Kidney epithelial cell (primary cell): ENCODE measurements at regions not wholly inside any gene's neighbourhood (a gene's known extent, or its start where the extent isn't known, plus 50 kb on each side); places are given as distances from the start of the nearest gene placed in this dataset.

Source experiments
- DNase-seq: peaks from one replicate; pipeline ENCODE4 v3.0.0-alpha.2; 2010; ENCODE audit warnings: low read depth
- H3K27me3 ChIP-seq: 2 replicates; pipeline ENCODE4 v1.6.0; 2011; ENCODE audit warnings: low read length; ENCODE audit not compliant: control insufficient read depth, insufficient read depth
- H3K36me3 ChIP-seq: 2 replicates; pipeline ENCODE4 v1.5.1; 2011; ENCODE audit warnings: low read length; ENCODE audit not compliant: control insufficient read depth, insufficient read depth
- H3K4me3 ChIP-seq: 2 replicates; pipeline ENCODE4 v1.5.1; 2011; ENCODE audit warnings: low read depth, mild to moderate bottlenecking, control low read depth, low read length
- CTCF ChIP-seq: IDR thresholded peaks from 2 replicates; pipeline ENCODE4 v1.5.1; 2011; ENCODE audit warnings: mild to moderate bottlenecking, moderate library complexity, low read length, control low read depth, inconsistent platforms; ENCODE audit not compliant: insufficient read depth, poor library complexity, severe bottlenecking

- Histone ChIP-seq H3K36me3 (no peaks in the 10 kb centered on the region), H3K27me3 (no peaks in the 10 kb centered on the region), H3K4me3 (no peak overlapping the region)
- no peak for DNase-seq
- TF ChIP-seq CTCF, result no peak
Observed at GRCh38 chr2:239540174-239540573, 139.4 kb upstream of the HDAC4 start.

- H3K36me3 ChIP-seq, result no peaks in the 10 kb centered on the region
- no peak for DNase-seq
- TF ChIP-seq CTCF, result no peak
- no peaks in the 10 kb centered on the region for H3K27me3 ChIP-seq
- no peak overlapping the region for H3K4me3 ChIP-seq
Observed at GRCh38 chr2:239539776-239540100, 138.9 kb upstream of the HDAC4 start.

- no peak overlapping the region for H3K4me3 ChIP-seq
- TF ChIP-seq CTCF, result no peak
- no peaks in the 10 kb centered on the region for H3K27me3 ChIP-seq
- no peaks in the 10 kb centered on the region for H3K36me3 ChIP-seq
- DNase-seq, result no peak
Observed at GRCh38 chr2:239539083-239539775, 138.4 kb upstream of the HDAC4 start.

- no peaks in the 10 kb centered on the region for H3K36me3 ChIP-seq
- H3K27me3 ChIP-seq, result no peaks in the 10 kb centered on the region
- TF ChIP-seq CTCF, result no peak
- no peak for DNase-seq
- no peak overlapping the region for H3K4me3 ChIP-seq
Observed at GRCh38 chr2:239538357-239539052, 137.7 kb upstream of the HDAC4 start.

- Histone ChIP-seq H3K36me3 (no peaks in the 10 kb centered on the region), H3K27me3 (no peaks in the 10 kb centered on the region), H3K4me3 (no peak overlapping the region)
- DNase-seq, result no peak
- no peak for TF ChIP-seq CTCF
Observed at GRCh38 chr2:239537633-239538356, 137.0 kb upstream of the HDAC4 start.
